ENCODE measurements at regions not wholly inside any gene's neighbourhood (a gene's known extent, or its start where the extent isn't known, plus 50 kb on each side); places are given as distances from the start of the nearest gene placed in this dataset.

DNA sequence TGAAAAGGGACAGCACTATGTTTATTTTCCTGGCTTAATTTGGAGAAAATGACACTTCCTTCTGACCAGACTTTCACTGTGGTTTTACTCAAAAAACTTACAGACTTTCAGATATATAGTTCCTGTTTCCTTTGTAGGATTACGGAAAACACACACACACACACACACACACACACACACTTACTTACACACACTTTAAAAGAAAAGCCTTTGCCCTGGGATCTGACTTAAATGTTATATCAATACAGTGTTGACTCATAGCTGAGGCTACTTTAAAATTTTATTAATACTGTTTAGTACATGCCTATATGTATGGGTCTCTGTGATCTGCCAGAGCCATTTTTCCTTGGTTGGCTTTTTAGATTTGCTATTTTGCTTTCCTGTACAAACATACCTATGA, 758.3 kb downstream of the DNAH5 start:
- Histone ChIP-seq H4K20me1 (ENCODE audit: insufficient read depth) (no peaks in the 10 kb centered on the region), H3K4me3 (replicated peaks in 1 of 2; ENCODE audit: low read depth in 1 of 2, low read length in 2 of 2) (no peak overlapping the region), H2AFZ (ENCODE audit: low read depth, low read length, poor library complexity, severe bottlenecking) (no peak overlapping the region), H3K9ac (ENCODE audit: low read length) (no peak overlapping the region), H3K9me3 (ENCODE audit: control insufficient read depth in 1 of 2, insufficient read depth in 1 of 2, low read depth in 1 of 2, low read length in 2 of 2) (peaks cover 9 to 26% of the 10 kb centered on the region in 2 experiments; a peak in 2 of 4 replicates), H3K9me2 (ENCODE audit: insufficient read depth) (no peaks in the 10 kb centered on the region), H3K4me1 (ENCODE audit: control insufficient read depth in 1 of 2, insufficient read depth in 2 of 2, low read length in 2 of 2) (no peaks in the 10 kb centered on the region), H3K79me2 (ENCODE audit: insufficient read depth, low read length) (no peaks in the 10 kb centered on the region), H3K36me3 (ENCODE audit: control insufficient read depth in 1 of 2, insufficient read depth in 2 of 2, low read length in 2 of 2) (no peaks in the 10 kb centered on the region), H3K4me2 (ENCODE audit: low read length) (no peak overlapping the region), H3K27ac (ENCODE audit: low read depth, low read length) (no peak overlapping the region), H3K27me3 (ENCODE audit: insufficient read depth, low read length) (no peaks in the 10 kb centered on the region)
- intact Hi-C loops (cut with micrococcal nuclease), result no loop called here
- ChIA-PET CTCF (no interaction called here), POLR2A (no interaction called here), RAD21 (ENCODE audit: low non-redundant PET in 1 of 2, low total read pairs in 2 of 2, uncharacterized antibody in 2 of 2, unreplicated experiment in 2 of 2) (no interaction called here)
- no TSS peak for BruUV-seq (replicated peaks)
- DNase-seq (ENCODE audit: low read depth, low spot score), result no peak
- no peak for ATAC-seq
- no peak for TF ChIP-seq EGR1 (IDR thresholded peaks at IDR 0.05; ENCODE audit: low read depth)
- TF ChIP-seq, protein P1, sequence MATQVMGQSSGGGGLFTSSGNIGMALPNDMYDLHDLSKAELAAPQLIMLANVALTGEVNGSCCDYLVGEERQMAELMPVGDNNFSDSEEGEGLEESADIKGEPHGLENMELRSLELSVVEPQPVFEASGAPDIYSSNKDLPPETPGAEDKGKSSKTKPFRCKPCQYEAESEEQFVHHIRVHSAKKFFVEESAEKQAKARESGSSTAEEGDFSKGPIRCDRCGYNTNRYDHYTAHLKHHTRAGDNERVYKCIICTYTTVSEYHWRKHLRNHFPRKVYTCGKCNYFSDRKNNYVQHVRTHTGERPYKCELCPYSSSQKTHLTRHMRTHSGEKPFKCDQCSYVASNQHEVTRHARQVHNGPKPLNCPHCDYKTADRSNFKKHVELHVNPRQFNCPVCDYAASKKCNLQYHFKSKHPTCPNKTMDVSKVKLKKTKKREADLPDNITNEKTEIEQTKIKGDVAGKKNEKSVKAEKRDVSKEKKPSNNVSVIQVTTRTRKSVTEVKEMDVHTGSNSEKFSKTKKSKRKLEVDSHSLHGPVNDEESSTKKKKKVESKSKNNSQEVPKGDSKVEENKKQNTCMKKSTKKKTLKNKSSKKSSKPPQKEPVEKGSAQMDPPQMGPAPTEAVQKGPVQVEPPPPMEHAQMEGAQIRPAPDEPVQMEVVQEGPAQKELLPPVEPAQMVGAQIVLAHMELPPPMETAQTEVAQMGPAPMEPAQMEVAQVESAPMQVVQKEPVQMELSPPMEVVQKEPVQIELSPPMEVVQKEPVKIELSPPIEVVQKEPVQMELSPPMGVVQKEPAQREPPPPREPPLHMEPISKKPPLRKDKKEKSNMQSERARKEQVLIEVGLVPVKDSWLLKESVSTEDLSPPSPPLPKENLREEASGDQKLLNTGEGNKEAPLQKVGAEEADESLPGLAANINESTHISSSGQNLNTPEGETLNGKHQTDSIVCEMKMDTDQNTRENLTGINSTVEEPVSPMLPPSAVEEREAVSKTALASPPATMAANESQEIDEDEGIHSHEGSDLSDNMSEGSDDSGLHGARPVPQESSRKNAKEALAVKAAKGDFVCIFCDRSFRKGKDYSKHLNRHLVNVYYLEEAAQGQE (IDR thresholded peaks at IDR 0.05; ENCODE audit: low read depth), result no peak
- no peak for TF ChIP-seq CBX3 (IDR thresholded peaks at IDR 0.05; ENCODE audit: low read depth)
- no peak for TF ChIP-seq SP1 (IDR thresholded peaks at IDR 0.05; ENCODE audit: low read depth)
- TF ChIP-seq, protein P2, sequence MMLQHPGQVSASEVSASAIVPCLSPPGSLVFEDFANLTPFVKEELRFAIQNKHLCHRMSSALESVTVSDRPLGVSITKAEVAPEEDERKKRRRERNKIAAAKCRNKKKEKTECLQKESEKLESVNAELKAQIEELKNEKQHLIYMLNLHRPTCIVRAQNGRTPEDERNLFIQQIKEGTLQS (IDR thresholded peaks at IDR 0.05), result no peak
- no peak for TF ChIP-seq ZBTB33 (IDR thresholded peaks at IDR 0.05; ENCODE audit: extremely low read depth, insufficient replicate concordance, low read length)
- no peak for TF ChIP-seq SIN3A (IDR thresholded peaks at IDR 0.05; ENCODE audit: low read depth)
- TF ChIP-seq, protein P3, sequence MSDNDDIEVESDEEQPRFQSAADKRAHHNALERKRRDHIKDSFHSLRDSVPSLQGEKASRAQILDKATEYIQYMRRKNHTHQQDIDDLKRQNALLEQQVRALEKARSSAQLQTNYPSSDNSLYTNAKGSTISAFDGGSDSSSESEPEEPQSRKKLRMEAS (IDR thresholded peaks at IDR 0.05), result no peak
- TF ChIP-seq CTCF (IDR thresholded peaks at IDR 0.05 in 2 of 3, conservative IDR thresholded peaks at IDR 0.05 in 1 of 3; ENCODE audit: borderline replicate concordance in 1 of 3, insufficient read depth in 1 of 3, low read depth in 2 of 3, low read length in 2 of 3), result no peak
- no peak for TF ChIP-seq ZFX (IDR thresholded peaks at IDR 0.05)
- TF ChIP-seq EZH2 (IDR thresholded peaks at IDR 0.05), result no peak
- TF ChIP-seq CEBPB (IDR thresholded peaks at IDR 0.05; ENCODE audit: low read depth), result no peak
- no peak for TF ChIP-seq SRF (IDR thresholded peaks at IDR 0.05; ENCODE audit: low read depth)

Data from HCT116 (cell line).